HG02884 (cell line): ENCODE measurements at regions not wholly inside any gene's neighbourhood (a gene's known extent, or its start where the extent isn't known, plus 50 kb on each side); places are given as distances from the start of the nearest gene placed in this dataset.

Source experiments
- ATAC-seq: cut with Tn5 transposase; IDR thresholded peaks from one replicate; pipeline ENCODE4 v1.9.1; 2021; ENCODE audit warnings: mild to moderate bottlenecking, moderate library complexity; ENCODE audit not compliant: unreplicated experiment

GRCh38 chr4:19123681-19124080 is 1102.1 kb upstream of the LCORL start:
- no peak for ATAC-seq

GRCh38 chr4:19119904-19120560 is 1098.5 kb upstream of the LCORL start:
- no peak for ATAC-seq

- ATAC-seq: no peak
Observed at GRCh38 chr4:19117022-19117421, 1095.5 kb upstream of the LCORL start.

- no peak for ATAC-seq
Observed at GRCh38 chr4:19104176-19104575, 1082.6 kb upstream of the LCORL start.

- no peak for ATAC-seq
Observed at GRCh38 chr4:19095491-19096046, 1074.0 kb upstream of the LCORL start.

- ATAC-seq: no peak
Observed at GRCh38 chr4:19093951-19094350, 1072.4 kb upstream of the LCORL start.

GRCh38 chr4:19092797-19093196 is 1071.2 kb upstream of the LCORL start:
- no peak for ATAC-seq

- ATAC-seq: no peak
Observed at GRCh38 chr4:19074036-19074435, 1052.5 kb upstream of the LCORL start.

GRCh38 chr4:19063662-19064061 is 1042.1 kb upstream of the LCORL start:
- no peak for ATAC-seq

GRCh38 chr4:19054916-19055315 is 1033.4 kb upstream of the LCORL start:
- no peak for ATAC-seq

GRCh38 chr4:19051831-19052230 is 1030.3 kb upstream of the LCORL start:
- ATAC-seq: no peak

- no peak for ATAC-seq
Observed at GRCh38 chr4:19047279-19047880, 1025.8 kb upstream of the LCORL start.

GRCh38 chr4:19039816-19040215 is 1018.3 kb upstream of the LCORL start:
- ATAC-seq: no peak

- no peak for ATAC-seq
Observed at GRCh38 chr4:19038231-19038630, 1016.7 kb upstream of the LCORL start.

- ATAC-seq: no peak
Observed at GRCh38 chr4:19033816-19034733, 1012.5 kb upstream of the LCORL start.

GRCh38 chr4:19030536-19030935 is 1009.0 kb upstream of the LCORL start:
- ATAC-seq: no peak

GRCh38 chr4:19030048-19030447 is 1008.5 kb upstream of the LCORL start:
- no peak for ATAC-seq

GRCh38 chr4:19026281-19026680 is 1004.7 kb upstream of the LCORL start:
- ATAC-seq: no peak

GRCh38 chr4:19025031-19025430 is 1003.5 kb upstream of the LCORL start:
- no peak for ATAC-seq

- ATAC-seq: no peak
Observed at GRCh38 chr4:19024047-19024446, 1002.5 kb upstream of the LCORL start.

- no peak for ATAC-seq
Observed at GRCh38 chr4:19021617-19022016, 1000.1 kb upstream of the LCORL start.
